Hepatocyte (in vitro differentiated cells): ENCODE measurements at regions not wholly inside any gene's neighbourhood (a gene's known extent, or its start where the extent isn't known, plus 50 kb on each side); places are given as distances from the start of the nearest gene placed in this dataset.

ENCODE experiments used
- DNase-seq: peaks from one replicate; pipeline ENCODE4 v3.0.0-alpha.2; 2016; ENCODE audit warnings: low spot score
- H2AFZ ChIP-seq: fragments of 200-600 bp; sonication (generic); 2 replicates; pipeline ENCODE4 v1.6.0; 2016; ENCODE audit warnings: antibody characterized with exemption, mild to moderate bottlenecking
- H3K27ac ChIP-seq: fragments of 200-600 bp; sonication (generic); 2 replicates; pipeline ENCODE4 v1.5.1; 2016; ENCODE audit warnings: mild to moderate bottlenecking
- H3K27me3 ChIP-seq: fragments of 200-600 bp; sonication (generic); 2 replicates; pipeline ENCODE4 v1.6.1; 2016
- H3K36me3 ChIP-seq: fragments of 200-600 bp; sonication (generic); replicated peaks from 2 replicates; pipeline ENCODE4 v1.5.1; 2016; ENCODE audit warnings: low read depth; ENCODE audit not compliant: insufficient read depth
- H3K4me1 ChIP-seq: fragments of 200-600 bp; sonication (generic); 2 replicates; pipeline ENCODE4 v1.5.1; 2016; ENCODE audit warnings: mild to moderate bottlenecking, moderate library complexity; ENCODE audit not compliant: insufficient read depth
- H3K4me2 ChIP-seq: fragments of 200-600 bp; sonication (generic); 2 replicates; pipeline ENCODE4 v1.6.0; 2016
- H3K4me3 ChIP-seq: fragments of 200-600 bp; sonication (generic); 2 replicates; pipeline ENCODE4 v1.5.1; 2016; ENCODE audit warnings: mild to moderate bottlenecking
- H3K79me2 ChIP-seq: fragments of 200-600 bp; sonication (generic); 2 replicates; pipeline ENCODE4 v1.6.0; 2017; ENCODE audit warnings: mild to moderate bottlenecking
- H3K9me2 ChIP-seq: fragments of 200-600 bp; sonication (generic); replicated peaks from 2 replicates; pipeline ENCODE4 v1.6.0; 2017; ENCODE audit warnings: mild to moderate bottlenecking; ENCODE audit not compliant: insufficient read depth
- H3K9me3 ChIP-seq: fragments of 200-600 bp; sonication (generic); 2 replicates; pipeline ENCODE4 v1.5.1; 2016; ENCODE audit warnings: low read depth, mild to moderate bottlenecking
- H4K20me1 ChIP-seq: fragments of 200-600 bp; sonication (generic); 2 replicates; pipeline ENCODE4 v1.6.0; 2016; ENCODE audit warnings: mild to moderate bottlenecking; ENCODE audit not compliant: insufficient read depth, poor library complexity, severe bottlenecking
- CTCF ChIP-seq: fragments of 200-600 bp; sonication (generic); IDR thresholded peaks from 2 replicates; pipeline ENCODE4 v1.5.1; 2016; ENCODE audit warnings: antibody characterized with exemption, mild to moderate bottlenecking; ENCODE audit not compliant: poor library complexity
- EZH2 ChIP-seq: fragments of 200-600 bp; sonication (generic); IDR thresholded peaks from 2 replicates; pipeline ENCODE4 v1.6.1; 2016; ENCODE audit warnings: antibody characterized with exemption, mild to moderate bottlenecking, borderline replicate concordance
- EZH2phosphoT487 ChIP-seq: fragments of 200-600 bp; sonication (generic); IDR thresholded peaks from one replicate; pipeline ENCODE4 v1.6.1; 2018; ENCODE audit warnings: antibody characterized with exemption, mild to moderate bottlenecking, low read depth, moderate library complexity; ENCODE audit not compliant: unreplicated experiment, severe bottlenecking
- WGBS: methylation state at CpG from one replicate; pipeline ENCODE4 v1.1.6; 2016; ENCODE audit warnings: low lambda C conversion rate; ENCODE audit errors: missing lambda C conversion rate; 5-methylcytosine and 5-hydroxymethylcytosine counted together

GRCh38 chr11:25298450-25298849 lies 801.6 kb downstream of the LUZP2 start:
- H3K4me2 ChIP-seq: no peak overlapping the region
- H3K27me3 ChIP-seq: no peaks in the 10 kb centered on the region
- H3K9me2 ChIP-seq: no peaks in the 10 kb centered on the region
- WGBS: 98% methylated on average over 2 of the region's 2 CpGs
- no peaks in the 10 kb centered on the region for H3K79me2 ChIP-seq
- H4K20me1 ChIP-seq: no peaks in the 10 kb centered on the region
- no peak overlapping the region for H2AFZ ChIP-seq
- H3K4me3 ChIP-seq: no peak overlapping the region
- H3K9me3 ChIP-seq: no peaks in the 10 kb centered on the region
- no peak overlapping the region for H3K27ac ChIP-seq
- TF ChIP-seq CTCF: no peak
- no peak for TF ChIP-seq EZH2
- no peak for TF ChIP-seq EZH2phosphoT487
- H3K36me3 ChIP-seq: no peaks in the 10 kb centered on the region
- DNase-seq: no peak
- no peaks in the 10 kb centered on the region for H3K4me1 ChIP-seq

GRCh38 chr11:25309818-25310217 lies 813.0 kb downstream of the LUZP2 start:
- Histone ChIP-seq H3K4me1 (no peaks in the 10 kb centered on the region), H3K79me2 (no peaks in the 10 kb centered on the region), H2AFZ (no peak overlapping the region), H4K20me1 (no peaks in the 10 kb centered on the region), H3K9me3 (no peaks in the 10 kb centered on the region), H3K4me3 (no peak overlapping the region), H3K27ac (no peak overlapping the region), H3K36me3 (no peaks in the 10 kb centered on the region), H3K9me2 (no peaks in the 10 kb centered on the region), H3K27me3 (no peaks in the 10 kb centered on the region), H3K4me2 (no peak overlapping the region)
- TF ChIP-seq EZH2phosphoT487 (no peak), CTCF (no peak), EZH2 (no peak)
- 86% methylated on average over 4 of the region's 4 CpGs for WGBS
- DNase-seq: no peak

GRCh38 chr11:25317216-25317615 lies 820.4 kb downstream of the LUZP2 start:
- DNase-seq: no peak
- Histone ChIP-seq H3K27ac (no peak overlapping the region), H3K79me2 (no peaks in the 10 kb centered on the region), H3K4me3 (no peak overlapping the region), H3K36me3 (no peaks in the 10 kb centered on the region), H3K27me3 (no peaks in the 10 kb centered on the region), H3K4me2 (no peak overlapping the region), H3K9me2 (no peaks in the 10 kb centered on the region), H3K4me1 (no peaks in the 10 kb centered on the region), H2AFZ (no peak overlapping the region), H3K9me3 (no peaks in the 10 kb centered on the region), H4K20me1 (no peaks in the 10 kb centered on the region)
- TF ChIP-seq EZH2phosphoT487: no peak
- 97% methylated on average over 2 of the region's 2 CpGs for WGBS

GRCh38 chr11:25319127-25319526 lies 822.3 kb downstream of the LUZP2 start:
- Histone ChIP-seq H3K9me2 (no peaks in the 10 kb centered on the region), H3K27ac (no peak overlapping the region), H2AFZ (no peak overlapping the region), H3K4me1 (no peaks in the 10 kb centered on the region), H3K4me2 (no peak overlapping the region), H3K79me2 (no peaks in the 10 kb centered on the region), H3K36me3 (no peaks in the 10 kb centered on the region), H3K4me3 (no peak overlapping the region), H3K27me3 (no peaks in the 10 kb centered on the region), H3K9me3 (no peaks in the 10 kb centered on the region), H4K20me1 (no peaks in the 10 kb centered on the region)
- WGBS: 87% methylated on average over 2 of the region's 2 CpGs
- DNase-seq: no peak
- TF ChIP-seq EZH2phosphoT487 (no peak), CTCF (no peak), EZH2 (no peak)
